ENCODE measurements at regions not wholly inside any gene's neighbourhood (a gene's known extent, or its start where the extent isn't known, plus 50 kb on each side); places are given as distances from the start of the nearest gene placed in this dataset.
"Not testable (repeated sequence)": the region's sequence is repeated elsewhere in the genome, so short reads cannot be mapped to it uniquely, and the experiment has no call there.

- TF ChIP-seq CTCF (IDR thresholded peaks at IDR 0.05); POLR2A (IDR thresholded peaks at IDR 0.05; ENCODE audit: low read length); KDM1A (IDR thresholded peaks at IDR 0.05; ENCODE audit: low read depth); BCL3 (IDR thresholded peaks at IDR 0.05); BHLHE40 (IDR thresholded peaks at IDR 0.05; ENCODE audit: low read depth, low read length); JUNB (IDR thresholded peaks at IDR 0.05): not testable (repeated sequence)
These were observed 168.3 kb upstream of the TP53TG3D start for GRCh38 chr16:32084656-32085401.

Measured in A549 (cell line).